ENCODE measurements at regions not wholly inside any gene's neighbourhood (a gene's known extent, or its start where the extent isn't known, plus 50 kb on each side); places are given as distances from the start of the nearest gene placed in this dataset.
A peak's percentile ranks its signal among the peaks of the same experiment; 100 is the strongest.

DNA sequence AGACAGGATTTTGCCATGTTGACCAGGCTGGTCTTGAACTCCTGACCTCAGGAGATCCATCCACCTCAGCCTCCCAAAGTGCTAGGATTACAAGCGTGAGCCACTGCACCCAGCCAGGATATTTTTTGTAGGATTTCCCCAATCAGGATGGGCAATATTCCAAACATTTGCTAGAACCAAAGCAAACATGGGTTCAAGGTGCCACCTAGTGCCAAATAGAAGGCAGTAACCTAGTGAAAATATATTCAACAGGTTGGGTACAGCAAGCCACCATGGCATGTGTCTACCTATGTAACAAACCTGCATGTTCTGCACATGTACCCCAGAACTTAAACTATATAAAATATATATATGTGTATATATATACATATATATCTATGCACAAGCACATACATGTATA lies 185.9 kb upstream of the CADM2 start:
- peak; percentile 38 for DNase-seq (ENCODE audit: unreplicated experiment)
- Mint-ChIP-seq H3K27ac (ENCODE audit: low read depth, unreplicated experiment) (no peak overlapping the region), H3K4me1 (ENCODE audit: insufficient read depth, unreplicated experiment) (no peaks in the 10 kb centered on the region), H3K27me3 (ENCODE audit: insufficient read depth, unreplicated experiment) (no peaks in the 10 kb centered on the region), H3K4me3 (ENCODE audit: unreplicated experiment) (no peak overlapping the region), H3K36me3 (ENCODE audit: insufficient read depth, unreplicated experiment) (no peaks in the 10 kb centered on the region), H3K9me3 (ENCODE audit: unreplicated experiment) (peaks cover 16% of the 10 kb centered on the region)
- ChIA-PET POLR2A (no interaction called here), CTCF (interaction anchor here (0.6 kb wide), 1 partner anchor 226 kb away, joined by 3 read pairs; no protein-coding TSS in a partner anchor)
- no peak for TF ChIP-seq CTCF (IDR thresholded peaks at IDR 0.05; ENCODE audit: unreplicated experiment)
- intact Hi-C loops (cut with micrococcal nuclease) = loop anchor here (1.0 to 10.0 kb wide), 2 partner anchors 225 to 1248 kb away; no protein-coding TSS in a partner anchor
- no TSS peak for BruUV-seq (replicated peaks)

DNA sequence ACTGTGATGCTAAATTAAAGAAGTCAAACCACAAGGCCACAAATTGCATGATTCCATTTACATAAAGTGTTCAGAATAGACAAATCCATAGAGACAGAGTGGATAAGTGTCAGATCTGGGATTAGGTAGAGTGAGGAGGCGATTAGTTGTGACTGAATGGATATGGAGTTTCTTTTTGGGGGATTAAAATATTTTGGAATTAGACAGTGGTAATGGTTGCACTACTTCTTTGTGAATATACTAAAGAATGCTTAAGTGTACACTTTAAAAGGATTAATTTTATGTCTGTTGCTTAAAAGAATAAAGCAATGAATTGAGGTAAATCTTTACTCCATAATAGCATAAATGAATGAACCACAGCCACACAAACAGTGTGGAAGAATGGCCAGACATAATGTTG lies 175.5 kb upstream of the CADM2 start:
- DNase-seq (ENCODE audit: unreplicated experiment) = no peak
- H3K36me3 Mint-ChIP-seq (ENCODE audit: insufficient read depth, unreplicated experiment) = no peaks in the 10 kb centered on the region
- TF ChIP-seq CTCF (IDR thresholded peaks at IDR 0.05; ENCODE audit: unreplicated experiment) = no peak
- intact Hi-C loops (cut with micrococcal nuclease) = no loop called here
- H3K4me3 Mint-ChIP-seq (ENCODE audit: unreplicated experiment) = no peak overlapping the region
- H3K4me1 Mint-ChIP-seq (ENCODE audit: insufficient read depth, unreplicated experiment) = no peaks in the 10 kb centered on the region
- CTCF ChIA-PET = no interaction called here
- BruUV-seq (replicated peaks) = no TSS peak
- no peaks in the 10 kb centered on the region for H3K27me3 Mint-ChIP-seq (ENCODE audit: insufficient read depth, unreplicated experiment)
- no peaks in the 10 kb centered on the region for H3K9me3 Mint-ChIP-seq (ENCODE audit: unreplicated experiment)
- POLR2A ChIA-PET = no interaction called here
- H3K27ac Mint-ChIP-seq (ENCODE audit: low read depth, unreplicated experiment) = no peak overlapping the region

- BruUV-seq (replicated peaks) = no TSS peak
- ChIA-PET CTCF (no interaction called here), POLR2A (no interaction called here)
- H3K36me3 Mint-ChIP-seq (ENCODE audit: insufficient read depth, unreplicated experiment) = no peaks in the 10 kb centered on the region
- no peaks in the 10 kb centered on the region for H3K27me3 Mint-ChIP-seq (ENCODE audit: insufficient read depth, unreplicated experiment)
- TF ChIP-seq CTCF (IDR thresholded peaks at IDR 0.05; ENCODE audit: unreplicated experiment) = no peak
- H3K9me3 Mint-ChIP-seq (ENCODE audit: unreplicated experiment) = peaks cover 7% of the 10 kb centered on the region
- no peak for DNase-seq (ENCODE audit: unreplicated experiment)
- no peak overlapping the region for H3K27ac Mint-ChIP-seq (ENCODE audit: low read depth, unreplicated experiment)
- no peaks in the 10 kb centered on the region for H3K4me1 Mint-ChIP-seq (ENCODE audit: insufficient read depth, unreplicated experiment)
- intact Hi-C loops (cut with micrococcal nuclease) = no loop called here
- no peak overlapping the region for H3K4me3 Mint-ChIP-seq (ENCODE audit: unreplicated experiment)
Observed at GRCh38 chr3:84789961-84790360, 168.8 kb upstream of the CADM2 start.

- Mint-ChIP-seq H3K36me3 (ENCODE audit: insufficient read depth, unreplicated experiment) (no peaks in the 10 kb centered on the region), H3K27me3 (ENCODE audit: insufficient read depth, unreplicated experiment) (no peaks in the 10 kb centered on the region), H3K4me1 (ENCODE audit: insufficient read depth, unreplicated experiment) (no peaks in the 10 kb centered on the region), H3K4me3 (ENCODE audit: unreplicated experiment) (no peak overlapping the region), H3K27ac (ENCODE audit: low read depth, unreplicated experiment) (no peak overlapping the region), H3K9me3 (ENCODE audit: unreplicated experiment) (no peaks in the 10 kb centered on the region)
- TF ChIP-seq CTCF (IDR thresholded peaks at IDR 0.05; ENCODE audit: unreplicated experiment) = no peak
- intact Hi-C loops (cut with micrococcal nuclease) = no loop called here
- CTCF ChIA-PET = interaction anchor here (0.6 kb wide), 1 partner anchor 15 kb away, joined by 3 read pairs; no protein-coding TSS in a partner anchor
- POLR2A ChIA-PET = no interaction called here
- BruUV-seq (replicated peaks) = no TSS peak
- DNase-seq (ENCODE audit: unreplicated experiment) = no peak
Observed at GRCh38 chr3:84806958-84807357, 151.8 kb upstream of the CADM2 start.

All from MCF 10A (cell line).